HG03066 (cell line): ENCODE measurements at regions not wholly inside any gene's neighbourhood (a gene's known extent, or its start where the extent isn't known, plus 50 kb on each side); places are given as distances from the start of the nearest gene placed in this dataset.

Source experiments
- ATAC-seq: cut with Tn5 transposase; IDR thresholded peaks from one replicate; pipeline ENCODE4 v1.9.1; 2021; ENCODE audit warnings: low read depth; ENCODE audit not compliant: unreplicated experiment

- ATAC-seq = no peak
These were observed 310.6 kb downstream of the TFEC start for GRCh38 chr7:115719963-115720362.

GRCh38 chr7:115709664-115710063, 320.9 kb downstream of the TFEC start:
- ATAC-seq = no peak

GRCh38 chr7:115708013-115708341, 322.6 kb downstream of the TFEC start:
- no peak for ATAC-seq

GRCh38 chr7:115707258-115708012, 323.1 kb downstream of the TFEC start:
- no peak for ATAC-seq

- ATAC-seq = no peak
These were observed 325.7 kb downstream of the TFEC start for GRCh38 chr7:115704884-115705283.

GRCh38 chr7:115701141-115701540, 329.4 kb downstream of the TFEC start:
- no peak for ATAC-seq

GRCh38 chr7:115694424-115694823, 336.1 kb downstream of the TFEC start:
- ATAC-seq = no peak

GRCh38 chr7:115693779-115694178, 336.8 kb downstream of the TFEC start:
- no peak for ATAC-seq

GRCh38 chr7:115689941-115690340, 340.6 kb downstream of the TFEC start:
- no peak for ATAC-seq

- no peak for ATAC-seq
These were observed 347.5 kb downstream of the TFEC start for GRCh38 chr7:115683093-115683492.

- ATAC-seq = no peak
These were observed 348.1 kb downstream of the TFEC start for GRCh38 chr7:115682507-115682906.

- ATAC-seq = no peak
These were observed 349.6 kb downstream of the TFEC start for GRCh38 chr7:115680921-115681320.

GRCh38 chr7:115679976-115680375, 350.6 kb downstream of the TFEC start:
- peak; percentile 63 for ATAC-seq

- no peak for ATAC-seq
These were observed 351.1 kb downstream of the TFEC start for GRCh38 chr7:115679423-115679822.

- ATAC-seq = no peak
These were observed 352.2 kb downstream of the TFEC start for GRCh38 chr7:115678086-115678982.

GRCh38 chr7:115676707-115677106, 353.9 kb downstream of the TFEC start:
- ATAC-seq = no peak

GRCh38 chr7:115676080-115676479, 354.5 kb downstream of the TFEC start:
- no peak for ATAC-seq

GRCh38 chr7:115674467-115675024, 356.0 kb downstream of the TFEC start:
- ATAC-seq = no peak

- ATAC-seq = no peak
These were observed 358.5 kb downstream of the TFEC start for GRCh38 chr7:115672024-115672423.

GRCh38 chr7:115662676-115663075, 367.9 kb downstream of the TFEC start:
- no peak for ATAC-seq

- ATAC-seq = no peak
These were observed 368.4 kb downstream of the TFEC start for GRCh38 chr7:115662120-115662519.

- no peak for ATAC-seq
These were observed 372.3 kb downstream of the TFEC start for GRCh38 chr7:115658223-115658622.
